GM12872 (cell line): ENCODE measurements at regions not wholly inside any gene's neighbourhood (a gene's known extent, or its start where the extent isn't known, plus 50 kb on each side); places are given as distances from the start of the nearest gene placed in this dataset.

ENCODE experiments used
- CTCF ChIP-seq: IDR thresholded peaks from 3 replicates; pipeline ENCODE4 v1.5.1; 2011; ENCODE audit warnings: low read depth, mild to moderate bottlenecking, low read length, moderate library complexity; ENCODE audit not compliant: insufficient read depth

- no peak for TF ChIP-seq CTCF
Measured at GRCh38 chr1:214933375-214933774, 149.2 kb upstream of the KCNK2 start.

- no peak for TF ChIP-seq CTCF
Measured at GRCh38 chr1:214934045-214934444, 148.5 kb upstream of the KCNK2 start.

- no peak for TF ChIP-seq CTCF
Measured at GRCh38 chr1:214935258-214935657, 147.3 kb upstream of the KCNK2 start.

GRCh38 chr1:214939180-214939579 lies 143.4 kb upstream of the KCNK2 start:
- TF ChIP-seq CTCF, result no peak

GRCh38 chr1:214941061-214941460 lies 141.5 kb upstream of the KCNK2 start:
- TF ChIP-seq CTCF, result no peak

- no peak for TF ChIP-seq CTCF
Measured at GRCh38 chr1:214943054-214943453, 139.5 kb upstream of the KCNK2 start.

GRCh38 chr1:214946615-214947014 lies 135.9 kb upstream of the KCNK2 start:
- no peak for TF ChIP-seq CTCF

GRCh38 chr1:214952648-214953047 lies 129.9 kb upstream of the KCNK2 start:
- TF ChIP-seq CTCF, result no peak
